ENCODE measurements at regions not wholly inside any gene's neighbourhood (a gene's known extent, or its start where the extent isn't known, plus 50 kb on each side); places are given as distances from the start of the nearest gene placed in this dataset.
A peak's percentile ranks its signal among the peaks of the same experiment; 100 is the strongest.

- H3K36me3 ChIP-seq (ENCODE audit: control insufficient read depth in 4 of 4, insufficient read depth in 3 of 4, low read depth in 1 of 4, low read length in 3 of 4) = no peaks in the 10 kb centered on the region
- H3K9ac ChIP-seq (ENCODE audit: low read depth in 1 of 2, low read length in 2 of 2) = peak overlapping the region in 1 of 2 donors; percentile 82
- H3K27me3 ChIP-seq (ENCODE audit: control insufficient read depth in 4 of 4, insufficient read depth in 4 of 4, low read length in 3 of 4) = no peaks in the 10 kb centered on the region
- TF ChIP-seq MAX (IDR thresholded peaks at IDR 0.05) (no peak), REST (IDR thresholded peaks at IDR 0.05) (no peak)
- 88% methylated on average over 2 of the region's 2 CpGs for WGBS
- no peak overlapping the region for H3K4me3 ChIP-seq (ENCODE audit: low read depth in 1 of 3, low read length in 3 of 3)
- DNase-seq (ENCODE audit: low spot score) = no peak
- H3K4me1 ChIP-seq (ENCODE audit: control insufficient read depth in 4 of 4, insufficient read depth in 4 of 4, low read length in 3 of 4) = peaks cover 7 to 41% (median 19%) of the 10 kb centered on the region in 4 donors
- peak overlapping the region; percentile 72 to 94 for H3K27ac ChIP-seq (ENCODE audit: low read depth in 1 of 2, low read length in 2 of 2)
- H3K9me3 ChIP-seq (ENCODE audit: control insufficient read depth in 4 of 4, low read length in 3 of 4) = no peaks in the 10 kb centered on the region
Observed at GRCh38 chr3:124593442-124593829, 136.8 kb upstream of the UMPS start.

- Histone ChIP-seq H3K4me3 (ENCODE audit: low read depth in 1 of 3, low read length in 3 of 3) (no peak overlapping the region), H3K9me3 (ENCODE audit: control insufficient read depth in 4 of 4, low read length in 3 of 4) (no peaks in the 10 kb centered on the region), H3K9ac (ENCODE audit: low read depth in 1 of 2, low read length in 2 of 2) (no peak overlapping the region), H3K27ac (ENCODE audit: low read depth in 1 of 2, low read length in 2 of 2) (peak overlapping the region in 1 of 2 donors; percentile 72), H3K4me1 (ENCODE audit: control insufficient read depth in 4 of 4, insufficient read depth in 4 of 4, low read length in 3 of 4) (peaks cover 10 to 50% (median 25%) of the 10 kb centered on the region in 4 donors), H3K36me3 (ENCODE audit: control insufficient read depth in 4 of 4, insufficient read depth in 3 of 4, low read depth in 1 of 4, low read length in 3 of 4) (no peaks in the 10 kb centered on the region), H3K27me3 (ENCODE audit: control insufficient read depth in 4 of 4, insufficient read depth in 4 of 4, low read length in 3 of 4) (no peaks in the 10 kb centered on the region)
- 95% methylated on average over 1 of the region's 1 CpG for WGBS
- no peak for TF ChIP-seq NR2F2 (IDR thresholded peaks at IDR 0.05)
- no peak for TF ChIP-seq YY1 (IDR thresholded peaks at IDR 0.05)
- TF ChIP-seq MAX (IDR thresholded peaks at IDR 0.05) = no peak
- TF ChIP-seq ATF3 (IDR thresholded peaks at IDR 0.05) = no peak
- TF ChIP-seq RXRA (IDR thresholded peaks at IDR 0.05) = no peak
- no peak for TF ChIP-seq REST (IDR thresholded peaks at IDR 0.05)
- no peak for TF ChIP-seq JUND (IDR thresholded peaks at IDR 0.05)
- no peak for TF ChIP-seq SP1 (IDR thresholded peaks at IDR 0.05)
- TF ChIP-seq TAF1 (conservative IDR thresholded peaks at IDR 0.05) = no peak
- no peak for TF ChIP-seq HNF4A (conservative IDR thresholded peaks at IDR 0.05)
- TF ChIP-seq HNF4G (IDR thresholded peaks at IDR 0.05) = no peak
- no peak for TF ChIP-seq FOXA2 (IDR thresholded peaks at IDR 0.05)
- TF ChIP-seq EGR1 (IDR thresholded peaks at IDR 0.05; ENCODE audit: low read depth in 2 of 2) = no peak
- TF ChIP-seq ZBTB33 (IDR thresholded peaks at IDR 0.05) = no peak
- TF ChIP-seq CTCF (IDR thresholded peaks at IDR 0.05; ENCODE audit: low read depth, low read length, missing input control) = no peak
- TF ChIP-seq GABPA (IDR thresholded peaks at IDR 0.05 in 1 of 2, conservative IDR thresholded peaks at IDR 0.05 in 1 of 2) = no peak
- TF ChIP-seq FOXA1 (IDR thresholded peaks at IDR 0.05) = no peak
- no peak for TF ChIP-seq RAD21 (IDR thresholded peaks at IDR 0.05)
- DNase-seq (ENCODE audit: low spot score) = no peak
Observed at GRCh38 chr3:124594581-124594980, 135.7 kb upstream of the UMPS start.

Measured in liver (tissue), 8 donors.